NT2/D1 (cell line): ENCODE measurements at regions not wholly inside any gene's neighbourhood (a gene's known extent, or its start where the extent isn't known, plus 50 kb on each side); places are given as distances from the start of the nearest gene placed in this dataset.

Experiments
- DNase-seq: peaks from one replicate; pipeline ENCODE4 v3.0.0-alpha.2; 2011; ENCODE audit warnings: low read depth, low spot score
- H3K27me3 ChIP-seq: 2 replicates; pipeline ENCODE4 v1.6.0; 2011; ENCODE audit warnings: mild to moderate bottlenecking; ENCODE audit not compliant: insufficient read length, insufficient read depth
- H3K36me3 ChIP-seq: 2 replicates; pipeline ENCODE4 v1.6.1; 2011; ENCODE audit warnings: mild to moderate bottlenecking, low read length, mixed read lengths; ENCODE audit not compliant: insufficient read depth, insufficient read length
- H3K4me1 ChIP-seq: 2 replicates; pipeline ENCODE4 v1.5.1; 2011; ENCODE audit not compliant: insufficient read depth, insufficient read length
- H3K4me3 ChIP-seq: 2 replicates; pipeline ENCODE4 v1.5.1; 2011; ENCODE audit warnings: low read depth; ENCODE audit not compliant: insufficient read length
- H3K9ac ChIP-seq: 2 replicates; pipeline ENCODE4 v1.6.0; 2011; ENCODE audit warnings: low read depth; ENCODE audit not compliant: insufficient read length
- H3K9me3 ChIP-seq: 2 replicates; pipeline ENCODE4 v1.5.1; 2011; ENCODE audit warnings: mild to moderate bottlenecking, low read length; ENCODE audit not compliant: insufficient read depth
- SUZ12 ChIP-seq: IDR thresholded peaks from 2 replicates; pipeline ENCODE4 v1.6.1; 2011; ENCODE audit not compliant: insufficient read length, insufficient read depth; ENCODE audit errors: extremely low read depth
- YY1 ChIP-seq: IDR thresholded peaks from 2 replicates; pipeline ENCODE4 v1.6.1; 2011; ENCODE audit not compliant: insufficient read length, insufficient read depth
- ZNF274 ChIP-seq: IDR thresholded peaks from 2 replicates; pipeline ENCODE4 v1.6.1; 2011; ENCODE audit warnings: mild to moderate bottlenecking, low read depth, low read length

GRCh38 chr1:11596295-11596694 lies 57.9 kb downstream of the FBXO2 start:
- no peaks in the 10 kb centered on the region for H3K9me3 ChIP-seq
- no peak overlapping the region for H3K9ac ChIP-seq
- H3K27me3 ChIP-seq, result no peaks in the 10 kb centered on the region
- no peak overlapping the region for H3K4me3 ChIP-seq
- H3K36me3 ChIP-seq, result no peaks in the 10 kb centered on the region
- no peak for DNase-seq
- peaks cover 8% of the 10 kb centered on the region for H3K4me1 ChIP-seq
- no peak for TF ChIP-seq ZNF274

GRCh38 chr1:11595285-11595684 lies 58.9 kb downstream of the FBXO2 start:
- Histone ChIP-seq H3K4me1 (peaks cover 8% of the 10 kb centered on the region), H3K9ac (no peak overlapping the region), H3K9me3 (no peaks in the 10 kb centered on the region), H3K4me3 (no peak overlapping the region), H3K36me3 (no peaks in the 10 kb centered on the region), H3K27me3 (no peaks in the 10 kb centered on the region)
- TF ChIP-seq YY1, result no peak
- TF ChIP-seq ZNF274, result no peak
- no peak for TF ChIP-seq SUZ12
- DNase-seq, result no peak

GRCh38 chr1:11594625-11595024 lies 59.6 kb downstream of the FBXO2 start:
- DNase-seq, result no peak
- Histone ChIP-seq H3K9me3 (no peaks in the 10 kb centered on the region), H3K36me3 (no peaks in the 10 kb centered on the region), H3K9ac (no peak overlapping the region), H3K27me3 (no peaks in the 10 kb centered on the region), H3K4me1 (peaks cover 8% of the 10 kb centered on the region), H3K4me3 (no peak overlapping the region)
- no peak for TF ChIP-seq YY1
- TF ChIP-seq ZNF274, result no peak
- TF ChIP-seq SUZ12, result no peak

GRCh38 chr1:11594222-11594621 lies 60.0 kb downstream of the FBXO2 start:
- Histone ChIP-seq H3K9me3 (no peaks in the 10 kb centered on the region), H3K9ac (peak overlapping the region; percentile 21), H3K4me1 (peaks cover 8% of the 10 kb centered on the region), H3K27me3 (no peaks in the 10 kb centered on the region), H3K4me3 (no peak overlapping the region), H3K36me3 (no peaks in the 10 kb centered on the region)
- TF ChIP-seq YY1 (no peak), SUZ12 (no peak), ZNF274 (no peak)
- DNase-seq, result peak; percentile 51

- no peaks in the 10 kb centered on the region for H3K9me3 ChIP-seq
- no peaks in the 10 kb centered on the region for H3K27me3 ChIP-seq
- TF ChIP-seq SUZ12, result no peak
- no peak overlapping the region for H3K4me3 ChIP-seq
- peaks cover 8% of the 10 kb centered on the region for H3K4me1 ChIP-seq
- H3K36me3 ChIP-seq, result no peaks in the 10 kb centered on the region
- DNase-seq, result no peak
- no peak overlapping the region for H3K9ac ChIP-seq
Observed at GRCh38 chr1:11592752-11593151, 61.5 kb downstream of the FBXO2 start.

GRCh38 chr1:11590395-11590794 lies 63.8 kb downstream of the FBXO2 start:
- no peaks in the 10 kb centered on the region for H3K27me3 ChIP-seq
- DNase-seq, result no peak
- no peaks in the 10 kb centered on the region for H3K9me3 ChIP-seq
- no peak overlapping the region for H3K4me3 ChIP-seq
- no peaks in the 10 kb centered on the region for H3K36me3 ChIP-seq
- no peak for TF ChIP-seq ZNF274
- no peak for TF ChIP-seq YY1
- no peak for TF ChIP-seq SUZ12
- H3K9ac ChIP-seq, result no peak overlapping the region
- peaks cover 8% of the 10 kb centered on the region for H3K4me1 ChIP-seq
